ENCODE measurements at regions not wholly inside any gene's neighbourhood (a gene's known extent, or its start where the extent isn't known, plus 50 kb on each side); places are given as distances from the start of the nearest gene placed in this dataset.

DNA sequence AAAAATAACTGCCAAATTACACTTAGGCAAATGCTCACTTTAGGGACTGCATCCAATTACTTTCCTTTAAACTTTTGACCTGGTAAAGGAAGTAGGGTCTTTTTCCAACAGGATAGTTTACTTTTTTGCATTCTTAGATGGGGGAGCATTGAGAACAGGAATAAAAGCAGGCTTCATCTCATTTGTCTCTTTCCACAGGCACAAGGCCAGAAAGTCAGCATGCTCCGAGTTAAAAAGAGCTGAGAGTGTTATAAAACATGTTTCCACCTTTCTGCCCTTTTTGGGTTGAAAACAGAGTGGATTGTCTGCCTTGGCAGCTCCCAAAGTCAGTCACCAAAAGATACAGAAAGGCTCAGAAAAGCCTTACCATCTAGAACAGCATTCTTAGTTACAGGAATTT is 404.9 kb upstream of the ALCAM start:
- TF ChIP-seq POLR2A (IDR thresholded peaks at IDR 0.05; ENCODE audit: low read length) = no peak
- no peak for TF ChIP-seq GATA1 (IDR thresholded peaks at IDR 0.05; ENCODE audit: low read depth, low read length)
